Upper lobe of left lung (tissue), 4 donors: ENCODE measurements at regions not wholly inside any gene's neighbourhood (a gene's known extent, or its start where the extent isn't known, plus 50 kb on each side); places are given as distances from the start of the nearest gene placed in this dataset.

ENCODE experiments used
- CTCF ChIP-seq, 6 experiments: fragments of 450-650 bp in 4 of 6; fragments of 200-600 bp in 2 of 6; sonication (generic) in 2 of 6; IDR thresholded peaks; one replicate each; pipeline ENCODE4 v1.5.1; 2016 to 2019; ENCODE audit warnings: antibody characterized with exemption in 6 of 6
- EP300 ChIP-seq, 4 donors: sonication (generic); formaldehyde crosslinking; IDR thresholded peaks; one replicate each; pipeline ENCODE4 v1.5.1; 2017; ENCODE audit warnings: antibody characterized with exemption in 4 of 4, control low read depth in 2 of 4
- POLR2A ChIP-seq, 4 donors: fragments of 450-650 bp; IDR thresholded peaks; one replicate each; pipeline ENCODE4 v1.5.1; 2016 to 2017; ENCODE audit warnings: antibody characterized with exemption in 4 of 4, mild to moderate bottlenecking in 2 of 4
- POLR2AphosphoS5 ChIP-seq, 2 donors: sonication (generic); formaldehyde crosslinking; IDR thresholded peaks; one replicate each; pipeline ENCODE4 v1.5.1; 2017; ENCODE audit warnings: antibody characterized with exemption in 2 of 2

GRCh38 chr17:73870068-73870467 lies 225.8 kb upstream of the SDK2 start:
- no peak for TF ChIP-seq CTCF (IDR thresholded peaks at IDR 0.05)
- no peak for TF ChIP-seq POLR2AphosphoS5 (IDR thresholded peaks at IDR 0.05)
- TF ChIP-seq POLR2A (IDR thresholded peaks at IDR 0.05), result no peak
- no peak for TF ChIP-seq EP300 (IDR thresholded peaks at IDR 0.05)
